HuH-7 (cell line): ENCODE measurements at regions not wholly inside any gene's neighbourhood (a gene's known extent, or its start where the extent isn't known, plus 50 kb on each side); places are given as distances from the start of the nearest gene placed in this dataset.

Experiments used
- DNase-seq: peaks from one replicate; pipeline ENCODE4 v3.0.0; 2011; ENCODE audit warnings: low spot score

- no peak for DNase-seq
These were observed 205.9 kb downstream of the IKZF2 start for GRCh38 chr2:212945526-212945925.

DNA sequence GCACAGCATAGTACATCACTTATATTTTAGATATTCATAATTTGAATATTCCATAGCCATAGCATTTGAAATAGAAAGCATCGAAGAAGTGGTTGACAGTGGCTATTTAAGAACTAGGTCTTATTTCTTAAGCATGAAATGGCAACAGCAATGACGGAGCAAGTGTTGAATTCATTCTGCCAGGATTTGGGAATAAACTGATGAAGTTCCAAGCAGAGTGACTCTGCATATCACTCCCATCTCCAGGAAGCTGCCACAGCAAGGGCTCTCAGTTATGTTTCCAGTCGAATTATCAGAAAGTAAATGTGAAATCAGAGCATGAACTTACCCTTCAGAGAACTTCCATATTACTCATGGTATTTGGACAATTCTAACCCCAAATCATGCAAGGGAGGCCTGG is 208.1 kb downstream of the IKZF2 start:
- no peak for DNase-seq

GRCh38 chr2:212941361-212941760 is 210.1 kb downstream of the IKZF2 start:
- no peak for DNase-seq

GRCh38 chr2:212940816-212941215 is 210.6 kb downstream of the IKZF2 start:
- no peak for DNase-seq

- peak; percentile 4 for DNase-seq
These were observed 211.5 kb downstream of the IKZF2 start for GRCh38 chr2:212939777-212940531.

DNA sequence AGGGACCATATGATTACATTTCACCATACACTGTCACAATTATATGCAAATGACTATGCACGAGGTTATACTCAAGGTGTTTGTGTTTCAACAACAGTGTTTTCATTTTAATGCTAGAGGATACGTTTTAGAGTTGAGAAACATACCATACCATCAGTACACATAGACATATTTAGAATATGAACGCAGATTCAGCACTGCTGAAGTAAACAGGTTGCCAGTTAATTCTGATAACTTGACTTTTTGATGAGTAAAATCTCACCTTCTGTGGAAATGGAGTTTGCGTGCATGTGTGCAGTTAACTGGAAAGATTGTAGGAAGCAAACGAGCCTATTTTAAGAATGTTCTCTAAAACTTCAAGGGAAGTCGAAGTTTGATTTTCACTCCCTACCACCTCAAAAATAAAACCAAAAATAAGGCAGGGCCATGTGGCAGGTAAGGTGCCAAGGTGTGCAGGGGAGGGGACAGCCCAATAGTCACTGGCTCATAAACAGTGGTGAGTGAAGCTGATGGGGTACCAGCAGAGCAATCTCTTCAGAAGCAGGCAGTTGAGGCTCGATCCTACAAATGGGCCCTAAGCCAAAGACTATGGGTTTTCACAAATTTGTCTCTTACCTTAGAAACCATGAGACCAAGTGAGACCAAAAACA is 213.1 kb downstream of the IKZF2 start:
- DNase-seq = no peak

DNA sequence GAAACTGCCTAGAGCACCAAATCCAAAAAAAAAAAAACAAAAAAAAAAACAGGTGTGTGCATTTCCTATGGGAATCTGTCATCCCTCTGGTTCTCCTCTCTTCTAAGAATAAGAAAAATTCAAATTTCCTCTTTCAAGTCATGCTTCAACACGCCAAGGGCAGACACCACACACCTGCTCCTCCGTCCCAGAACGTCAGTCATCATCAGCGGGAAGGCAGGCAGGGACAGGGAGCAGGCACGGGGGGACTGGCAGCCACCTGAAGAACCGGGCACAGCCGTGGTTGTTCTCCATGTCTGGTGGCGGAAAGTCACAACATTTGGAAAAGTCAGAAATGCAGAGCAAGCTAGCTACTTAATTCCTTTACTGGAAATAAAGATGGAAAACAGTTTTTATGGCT is 214.8 kb downstream of the IKZF2 start:
- DNase-seq = no peak

DNA sequence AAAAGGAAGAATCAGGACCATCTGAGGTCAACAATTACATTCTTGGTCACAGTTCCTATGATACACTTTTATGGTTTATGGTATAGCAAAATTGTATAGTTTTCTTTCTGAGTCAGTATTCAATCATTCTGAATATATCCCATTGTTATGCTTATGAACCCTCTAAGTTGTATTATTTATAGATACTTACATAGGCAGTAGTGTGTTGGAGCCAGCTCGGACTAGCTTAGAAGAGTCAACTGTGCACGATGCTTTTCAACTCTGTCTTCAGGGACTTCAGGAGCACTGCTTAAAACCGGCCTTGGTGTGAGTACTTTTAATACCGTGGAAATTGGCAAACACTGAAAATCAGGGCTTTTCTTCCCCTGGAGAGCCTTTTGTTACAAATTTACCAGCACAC is 215.7 kb downstream of the IKZF2 start:
- DNase-seq = no peak

DNA sequence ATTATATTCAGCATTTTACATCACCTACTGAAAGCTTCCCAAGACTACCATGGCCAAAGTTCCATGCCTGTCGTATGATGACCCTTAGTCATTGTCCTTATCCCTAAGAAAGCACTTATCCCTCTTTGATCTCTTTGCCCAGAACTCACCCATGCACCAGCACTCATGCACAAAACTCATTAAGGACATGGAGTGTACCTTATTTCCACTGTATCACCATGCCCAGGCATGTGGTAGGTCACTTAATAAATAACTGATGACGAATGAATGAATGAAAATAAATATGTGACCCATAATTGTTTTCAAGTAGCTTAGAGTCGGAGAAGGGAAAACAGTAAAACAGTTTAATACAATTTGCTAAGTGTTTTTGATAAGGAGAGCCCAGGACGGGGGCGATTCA is 220.1 kb downstream of the IKZF2 start:
- DNase-seq = no peak

DNA sequence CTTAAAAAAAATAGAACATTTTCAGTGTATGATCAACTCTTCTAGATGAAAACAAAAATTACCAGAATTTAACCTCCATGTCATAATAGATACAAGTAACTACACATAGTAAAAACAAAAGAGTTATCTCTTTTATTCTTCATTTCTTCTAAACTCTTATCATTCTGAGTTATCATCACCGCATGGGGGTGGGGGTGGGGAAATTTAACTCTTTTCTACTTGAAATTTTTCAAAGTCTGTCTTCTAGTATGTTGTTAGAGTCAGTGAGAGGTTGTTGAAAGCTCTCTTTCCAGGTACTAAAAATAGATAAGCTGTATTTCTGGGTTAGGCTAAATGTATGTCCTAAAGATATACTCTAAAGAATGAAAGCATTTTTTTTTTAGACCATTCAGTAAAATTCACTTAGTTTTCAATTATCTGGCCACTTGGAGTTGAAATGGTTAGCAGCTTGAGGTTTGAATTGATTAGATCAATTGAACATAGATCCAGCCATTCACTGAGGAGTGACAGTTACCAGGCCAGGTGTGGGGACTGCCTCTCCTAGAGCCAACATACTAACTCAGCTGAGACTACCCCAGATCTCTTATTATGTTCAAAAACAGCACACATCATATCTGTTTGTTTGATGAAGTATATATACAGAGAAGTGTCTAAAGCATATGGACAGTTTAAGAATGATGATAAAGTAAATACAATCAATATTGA is 220.7 kb downstream of the IKZF2 start:
- no peak for DNase-seq

DNA sequence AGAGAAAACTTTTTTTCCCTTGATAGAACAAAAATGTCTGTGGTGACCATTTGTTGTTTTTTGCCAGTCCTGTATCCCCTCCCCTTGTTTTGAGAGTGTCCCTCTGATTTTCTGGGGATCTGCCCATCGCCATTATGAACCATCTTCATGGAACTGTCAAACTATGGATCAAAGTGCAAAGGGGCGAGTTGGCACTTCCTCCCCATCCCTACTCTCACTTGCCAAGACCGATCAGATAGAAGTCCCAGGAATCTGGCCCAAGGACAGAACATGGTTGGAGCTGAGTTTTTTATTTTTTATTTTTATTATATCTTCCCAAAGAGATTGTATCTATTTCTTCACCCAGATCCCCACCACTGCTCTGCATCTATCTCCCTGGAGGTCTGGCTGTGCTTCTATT is 221.4 kb downstream of the IKZF2 start:
- DNase-seq = no peak

GRCh38 chr2:212929116-212929515 is 222.3 kb downstream of the IKZF2 start:
- DNase-seq = no peak

DNA sequence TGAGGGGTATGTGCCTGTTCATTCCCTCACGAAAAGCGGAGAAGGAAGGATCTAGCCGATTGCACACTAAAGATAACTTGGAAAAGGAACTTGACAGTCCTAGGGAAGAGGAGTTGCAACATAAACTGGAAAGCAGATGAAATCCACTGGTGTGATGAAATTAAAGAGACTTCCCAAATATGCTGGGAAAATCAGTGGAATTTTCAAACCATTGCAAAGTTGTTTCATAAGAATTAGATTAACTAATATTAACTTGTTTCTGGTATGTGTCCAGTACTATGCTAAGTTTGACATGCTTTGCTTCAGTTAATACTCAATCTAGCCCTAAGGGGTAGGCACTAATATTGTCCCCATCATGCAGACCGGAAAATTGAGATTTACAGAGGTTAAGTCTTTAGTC is 222.7 kb downstream of the IKZF2 start:
- no peak for DNase-seq

GRCh38 chr2:212926940-212927339 is 224.5 kb downstream of the IKZF2 start:
- no peak for DNase-seq

DNA sequence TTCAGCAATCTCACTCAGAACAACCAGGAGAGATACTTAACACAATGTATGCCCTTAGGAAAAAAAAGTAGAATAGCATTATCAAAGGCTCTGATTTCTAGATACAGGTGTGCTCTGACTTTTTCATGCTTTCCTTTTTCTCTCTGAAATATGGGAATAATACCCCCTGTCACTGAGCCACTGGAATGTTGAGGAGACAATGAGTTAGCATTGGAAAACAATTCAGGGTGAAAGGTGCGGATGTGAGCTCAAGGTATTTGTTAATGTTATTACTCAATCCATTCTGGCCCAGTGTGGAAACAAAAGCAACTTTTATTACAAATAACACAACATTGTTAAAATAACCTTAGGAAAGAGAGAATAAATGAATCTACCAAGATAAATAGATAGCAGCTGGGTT is 228.0 kb downstream of the IKZF2 start:
- DNase-seq = no peak

DNA sequence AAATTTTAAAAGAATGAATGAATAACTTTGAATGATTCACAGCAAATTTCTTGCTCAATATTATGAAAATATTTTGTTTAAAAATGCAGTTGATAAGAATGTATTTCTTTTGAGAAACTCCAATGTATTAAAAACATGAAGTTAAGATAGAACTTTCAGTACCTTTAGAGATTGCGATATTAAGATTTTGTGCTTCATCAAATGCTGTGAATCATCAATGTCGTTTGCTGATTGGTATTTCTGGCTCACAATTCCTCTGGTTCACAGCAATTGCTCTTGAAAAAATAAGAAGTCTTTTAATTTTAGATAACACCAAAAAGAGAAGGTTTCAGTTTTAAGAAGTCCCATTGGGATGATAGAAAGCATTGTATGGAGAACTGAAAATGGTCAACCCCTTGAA is 228.7 kb downstream of the IKZF2 start:
- DNase-seq = no peak

DNA sequence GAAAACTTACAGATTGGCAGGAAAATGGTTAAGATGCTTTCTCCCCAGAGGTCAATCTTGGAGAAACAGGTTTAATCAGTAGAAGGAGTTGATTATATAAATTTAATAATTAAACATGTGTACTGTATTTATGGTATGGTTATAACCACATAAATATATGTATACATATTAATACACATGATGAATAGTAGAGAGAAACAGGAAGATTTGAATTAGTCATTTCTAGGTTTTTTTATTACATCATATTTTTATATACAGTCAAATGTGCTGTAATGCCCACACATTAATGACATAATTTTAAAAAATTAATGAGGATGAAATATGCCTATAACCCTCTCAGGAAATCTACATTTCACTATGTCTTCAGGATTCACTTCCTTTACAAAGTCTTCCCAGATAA is 229.7 kb downstream of the IKZF2 start:
- DNase-seq = no peak

GRCh38 chr2:212921061-212921460 is 230.4 kb downstream of the IKZF2 start:
- DNase-seq = no peak

- DNase-seq = no peak
These were observed 232.2 kb downstream of the IKZF2 start for GRCh38 chr2:212919238-212919637.

- DNase-seq = no peak
These were observed 233.1 kb downstream of the IKZF2 start for GRCh38 chr2:212918336-212918735.

GRCh38 chr2:212915121-212915782 is 236.2 kb downstream of the IKZF2 start:
- no peak for DNase-seq

- DNase-seq = no peak
These were observed 237.0 kb downstream of the IKZF2 start for GRCh38 chr2:212914392-212914791.
